Fibroblast of peridontal ligament (primary cell): ENCODE measurements at regions not wholly inside any gene's neighbourhood (a gene's known extent, or its start where the extent isn't known, plus 50 kb on each side); places are given as distances from the start of the nearest gene placed in this dataset.
"Not testable (repeated sequence)": the region's sequence is repeated elsewhere in the genome, so short reads cannot be mapped to it uniquely, and the experiment has no call there.

Source experiments
- DNase-seq: peaks from one replicate; pipeline ENCODE4 v3.0.0-alpha.2; 2010; ENCODE audit errors: extremely low read depth

- DNase-seq: no peak
These were observed 209.4 kb upstream of the CXCR4 start for GRCh38 chr2:136327162-136327852.

GRCh38 chr2:136325844-136326331 is 207.9 kb upstream of the CXCR4 start:
- DNase-seq: no peak

- no peak for DNase-seq
These were observed 207.0 kb upstream of the CXCR4 start for GRCh38 chr2:136324966-136325365.

- DNase-seq: no peak
These were observed 206.0 kb upstream of the CXCR4 start for GRCh38 chr2:136323935-136324334.

- DNase-seq: no peak
These were observed 205.2 kb upstream of the CXCR4 start for GRCh38 chr2:136323195-136323594.

GRCh38 chr2:136322428-136322827 is 204.5 kb upstream of the CXCR4 start:
- no peak for DNase-seq

GRCh38 chr2:136319651-136320050 is 201.7 kb upstream of the CXCR4 start:
- DNase-seq: no peak

GRCh38 chr2:136319237-136319636 is 201.3 kb upstream of the CXCR4 start:
- DNase-seq: no peak

GRCh38 chr2:136314240-136314639 is 196.3 kb upstream of the CXCR4 start:
- no peak for DNase-seq

GRCh38 chr2:136312568-136312967 is 194.6 kb upstream of the CXCR4 start:
- DNase-seq: not testable (repeated sequence)

- DNase-seq: no peak
These were observed 193.1 kb upstream of the CXCR4 start for GRCh38 chr2:136310797-136311603.

GRCh38 chr2:136310005-136310495 is 192.1 kb upstream of the CXCR4 start:
- DNase-seq: no peak

GRCh38 chr2:136308611-136309010 is 190.7 kb upstream of the CXCR4 start:
- DNase-seq: no peak

GRCh38 chr2:136306836-136307235 is 188.9 kb upstream of the CXCR4 start:
- DNase-seq: no peak

- no peak for DNase-seq
These were observed 187.7 kb upstream of the CXCR4 start for GRCh38 chr2:136305517-136306192.

GRCh38 chr2:136301006-136301405 is 183.1 kb upstream of the CXCR4 start:
- no peak for DNase-seq

GRCh38 chr2:136298631-136299030 is 180.7 kb upstream of the CXCR4 start:
- DNase-seq: no peak

- no peak for DNase-seq
These were observed 180.0 kb upstream of the CXCR4 start for GRCh38 chr2:136297994-136298393.

GRCh38 chr2:136297312-136297711 is 179.4 kb upstream of the CXCR4 start:
- DNase-seq: no peak

- no peak for DNase-seq
These were observed 177.2 kb upstream of the CXCR4 start for GRCh38 chr2:136295168-136295567.

- DNase-seq: no peak
These were observed 173.9 kb upstream of the CXCR4 start for GRCh38 chr2:136291871-136292270.

GRCh38 chr2:136290326-136290725 is 172.4 kb upstream of the CXCR4 start:
- no peak for DNase-seq
